Liver (tissue), 7 donors: ENCODE measurements at regions not wholly inside any gene's neighbourhood (a gene's known extent, or its start where the extent isn't known, plus 50 kb on each side); places are given as distances from the start of the nearest gene placed in this dataset.

Experiments
- DNase-seq: peaks from one replicate; pipeline ENCODE4 v3.0.0-alpha.2; 2017; ENCODE audit warnings: low spot score
- H3K27ac ChIP-seq, 2 donors: one replicate each; pipeline ENCODE4 v1.7.0; 2013; ENCODE audit warnings: inconsistent platforms in 2 of 2, low read length in 2 of 2, control low read depth in 1 of 2, low read depth in 1 of 2, mild to moderate bottlenecking in 1 of 2
- H3K27me3 ChIP-seq, 4 donors: one replicate each; pipeline versions ENCODE4 v1.6.1 to v1.7.0; 2013; ENCODE audit warnings: low read length in 3 of 4, inconsistent platforms in 1 of 4, mild to moderate bottlenecking in 1 of 4, moderate library complexity in 1 of 4; ENCODE audit not compliant: control insufficient read depth in 4 of 4, insufficient read depth in 4 of 4
- H3K36me3 ChIP-seq, 4 donors: one replicate each; pipeline versions ENCODE4 v1.6.1 to v1.7.0; 2013; ENCODE audit warnings: low read length in 3 of 4, mild to moderate bottlenecking in 3 of 4, low read depth in 1 of 4, moderate library complexity in 1 of 4; ENCODE audit not compliant: control insufficient read depth in 4 of 4, insufficient read depth in 3 of 4
- H3K4me1 ChIP-seq, 4 donors: one replicate each; pipeline versions ENCODE4 v1.6.1 to v1.7.0; 2013; ENCODE audit warnings: low read length in 3 of 4, mild to moderate bottlenecking in 3 of 4, moderate library complexity in 1 of 4; ENCODE audit not compliant: control insufficient read depth in 4 of 4, insufficient read depth in 4 of 4
- H3K4me3 ChIP-seq, 3 donors: one replicate each; pipeline versions ENCODE4 v1.6.1 to v1.7.0; 2013; ENCODE audit warnings: low read length in 3 of 3, control low read depth in 1 of 3, low read depth in 1 of 3, mild to moderate bottlenecking in 1 of 3
- H3K9ac ChIP-seq, 2 donors: one replicate each; pipeline ENCODE4 v1.7.0; 2013; ENCODE audit warnings: low read length in 2 of 2, mild to moderate bottlenecking in 2 of 2, moderate library complexity in 2 of 2, control low read depth in 1 of 2, low read depth in 1 of 2
- H3K9me3 ChIP-seq, 4 donors: one replicate each; pipeline versions ENCODE4 v1.6.1 to v1.7.0; 2013; ENCODE audit warnings: low read length in 3 of 4; ENCODE audit not compliant: control insufficient read depth in 4 of 4
- ATF3 ChIP-seq: IDR thresholded peaks from 2 replicates; pipeline ENCODE4 v1.6.1; 2016; ENCODE audit warnings: antibody characterized with exemption
- EGR1 ChIP-seq, 2 donors: IDR thresholded peaks; 2 replicates each; pipeline ENCODE4 v1.6.1; 2016 to 2018; ENCODE audit warnings: antibody characterized with exemption in 2 of 2, low read depth in 2 of 2
- FOXA2 ChIP-seq: IDR thresholded peaks from 2 replicates; pipeline ENCODE4 v1.6.1; 2016; ENCODE audit warnings: antibody characterized with exemption
- GABPA ChIP-seq, 2 donors: IDR thresholded peaks in 1 of 2; conservative IDR thresholded peaks in 1 of 2; 2 replicates each; pipeline ENCODE4 v1.6.1; 2016; ENCODE audit warnings: antibody characterized with exemption in 2 of 2, mild to moderate bottlenecking in 1 of 2, moderate library complexity in 1 of 2
- HNF4A ChIP-seq, 2 donors: conservative IDR thresholded peaks; 2 replicates each; pipeline ENCODE4 v1.6.1; 2016; ENCODE audit warnings: antibody characterized with exemption in 2 of 2, mild to moderate bottlenecking in 2 of 2
- HNF4G ChIP-seq: IDR thresholded peaks from 2 replicates; pipeline ENCODE4 v1.6.1; 2016; ENCODE audit warnings: antibody characterized with exemption
- MAX ChIP-seq: IDR thresholded peaks from 2 replicates; pipeline ENCODE4 v1.6.1; 2016; ENCODE audit warnings: antibody characterized with exemption
- NR2F2 ChIP-seq: IDR thresholded peaks from 2 replicates; pipeline ENCODE4 v1.6.1; 2016; ENCODE audit warnings: antibody characterized with exemption
- RAD21 ChIP-seq, 2 donors: IDR thresholded peaks; 2 replicates each; pipeline ENCODE4 v1.6.1; 2016; ENCODE audit warnings: antibody characterized with exemption in 2 of 2, mild to moderate bottlenecking in 2 of 2
- RXRA ChIP-seq, 2 donors: IDR thresholded peaks; 2 replicates each; pipeline ENCODE4 v1.6.1; 2017 to 2018; ENCODE audit warnings: antibody characterized with exemption in 2 of 2, mild to moderate bottlenecking in 1 of 2
- SP1 ChIP-seq: IDR thresholded peaks from 2 replicates; pipeline ENCODE4 v1.6.1; 2018; ENCODE audit warnings: antibody characterized with exemption, mild to moderate bottlenecking
- TAF1 ChIP-seq: conservative IDR thresholded peaks from 2 replicates; pipeline ENCODE4 v1.6.1; 2016; ENCODE audit warnings: antibody characterized with exemption, mild to moderate bottlenecking
- YY1 ChIP-seq: IDR thresholded peaks from 2 replicates; pipeline ENCODE4 v1.6.1; 2016; ENCODE audit warnings: antibody characterized with exemption, mild to moderate bottlenecking
- WGBS: extraction: QIAGEN DNeasy Blood & Tissue Kit; methylation state at CpG from one replicate; pipeline ENCODE4 v1.1.7; 2013; 5-methylcytosine and 5-hydroxymethylcytosine counted together
- TF ChIP-seq, protein P1 (sequence below): IDR thresholded peaks from 2 replicates; pipeline ENCODE4 v1.6.1; 2016; ENCODE audit warnings: antibody characterized with exemption, mild to moderate bottlenecking
- donor health status: healthy.
- donor health status: healthy.
- donor health status: healthy.
- donor health status: healthy.

GRCh38 chr5:89840906-89841305 lies 568.6 kb downstream of the CETN3 start:
- TF ChIP-seq FOXA2 = no peak
- TF ChIP-seq YY1 = no peak
- H3K27ac ChIP-seq = no peak overlapping the region
- no peaks in the 10 kb centered on the region for H3K9me3 ChIP-seq
- H3K27me3 ChIP-seq = no peaks in the 10 kb centered on the region
- H3K4me3 ChIP-seq = no peak overlapping the region
- no peaks in the 10 kb centered on the region for H3K4me1 ChIP-seq
- no peak for DNase-seq
- H3K9ac ChIP-seq = no peak overlapping the region
- no peaks in the 10 kb centered on the region for H3K36me3 ChIP-seq

GRCh38 chr5:89830691-89831090 lies 578.9 kb downstream of the CETN3 start:
- Histone ChIP-seq H3K4me3 (no peak overlapping the region), H3K27ac (no peak overlapping the region), H3K9me3 (no peaks in the 10 kb centered on the region), H3K27me3 (no peaks in the 10 kb centered on the region), H3K9ac (no peak overlapping the region), H3K4me1 (no peaks in the 10 kb centered on the region), H3K36me3 (no peaks in the 10 kb centered on the region)
- WGBS = 49% methylated on average over 2 of the region's 2 CpGs
- DNase-seq = no peak
- TF ChIP-seq EGR1 (IDR thresholded peaks at IDR 0.05; ENCODE audit: low read depth in 2 of 2) (no peak), YY1 (no peak), GABPA (IDR thresholded peaks at IDR 0.05 in 1 of 2, conservative IDR thresholded peaks at IDR 0.05 in 1 of 2) (no peak), MAX (no peak), ATF3 (no peak), RAD21 (IDR thresholded peaks at IDR 0.05) (no peak), HNF4A (conservative IDR thresholded peaks at IDR 0.05) (no peak), FOXA2 (no peak)

- 79% methylated on average over 6 of the region's 6 CpGs for WGBS
- Histone ChIP-seq H3K9ac (no peak overlapping the region), H3K36me3 (no peaks in the 10 kb centered on the region), H3K27me3 (peaks cover 0 to 3% (median 0%) of the 10 kb centered on the region in 4 donors), H3K9me3 (no peaks in the 10 kb centered on the region), H3K27ac (no peak overlapping the region), H3K4me1 (no peaks in the 10 kb centered on the region), H3K4me3 (no peak overlapping the region)
- no peak for DNase-seq
- TF ChIP-seq SP1 (no peak), YY1 (no peak), GABPA (IDR thresholded peaks at IDR 0.05 in 1 of 2, conservative IDR thresholded peaks at IDR 0.05 in 1 of 2) (no peak), RAD21 (IDR thresholded peaks at IDR 0.05) (no peak), ATF3 (no peak), TAF1 (no peak), RXRA (IDR thresholded peaks at IDR 0.05) (no peak), NR2F2 (no peak), MAX (no peak), HNF4G (no peak)
- TF ChIP-seq, protein P1, sequence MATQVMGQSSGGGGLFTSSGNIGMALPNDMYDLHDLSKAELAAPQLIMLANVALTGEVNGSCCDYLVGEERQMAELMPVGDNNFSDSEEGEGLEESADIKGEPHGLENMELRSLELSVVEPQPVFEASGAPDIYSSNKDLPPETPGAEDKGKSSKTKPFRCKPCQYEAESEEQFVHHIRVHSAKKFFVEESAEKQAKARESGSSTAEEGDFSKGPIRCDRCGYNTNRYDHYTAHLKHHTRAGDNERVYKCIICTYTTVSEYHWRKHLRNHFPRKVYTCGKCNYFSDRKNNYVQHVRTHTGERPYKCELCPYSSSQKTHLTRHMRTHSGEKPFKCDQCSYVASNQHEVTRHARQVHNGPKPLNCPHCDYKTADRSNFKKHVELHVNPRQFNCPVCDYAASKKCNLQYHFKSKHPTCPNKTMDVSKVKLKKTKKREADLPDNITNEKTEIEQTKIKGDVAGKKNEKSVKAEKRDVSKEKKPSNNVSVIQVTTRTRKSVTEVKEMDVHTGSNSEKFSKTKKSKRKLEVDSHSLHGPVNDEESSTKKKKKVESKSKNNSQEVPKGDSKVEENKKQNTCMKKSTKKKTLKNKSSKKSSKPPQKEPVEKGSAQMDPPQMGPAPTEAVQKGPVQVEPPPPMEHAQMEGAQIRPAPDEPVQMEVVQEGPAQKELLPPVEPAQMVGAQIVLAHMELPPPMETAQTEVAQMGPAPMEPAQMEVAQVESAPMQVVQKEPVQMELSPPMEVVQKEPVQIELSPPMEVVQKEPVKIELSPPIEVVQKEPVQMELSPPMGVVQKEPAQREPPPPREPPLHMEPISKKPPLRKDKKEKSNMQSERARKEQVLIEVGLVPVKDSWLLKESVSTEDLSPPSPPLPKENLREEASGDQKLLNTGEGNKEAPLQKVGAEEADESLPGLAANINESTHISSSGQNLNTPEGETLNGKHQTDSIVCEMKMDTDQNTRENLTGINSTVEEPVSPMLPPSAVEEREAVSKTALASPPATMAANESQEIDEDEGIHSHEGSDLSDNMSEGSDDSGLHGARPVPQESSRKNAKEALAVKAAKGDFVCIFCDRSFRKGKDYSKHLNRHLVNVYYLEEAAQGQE = no peak
These were observed 581.6 kb downstream of the CETN3 start for GRCh38 chr5:89827960-89828359.
